Lower leg skin (tissue), 4 donors: ENCODE measurements at regions not wholly inside any gene's neighbourhood (a gene's known extent, or its start where the extent isn't known, plus 50 kb on each side); places are given as distances from the start of the nearest gene placed in this dataset.
A peak's percentile ranks its signal among the peaks of the same experiment; 100 is the strongest.

Experiments used
- DNase-seq, 2 donors: peaks; one replicate each; pipeline ENCODE4 v3.0.0-alpha.2; 2019; ENCODE audit warnings: low spot score in 2 of 2
- H3K4me3 ChIP-seq: fragments of 200-600 bp; sonication (generic); 2 replicates; pipeline ENCODE4 v1.5.1; 2017; ENCODE audit warnings: mild to moderate bottlenecking, low read depth; ENCODE audit not compliant: poor library complexity, severe bottlenecking
- CTCF ChIP-seq, 3 donors: fragments of 450-650 bp; IDR thresholded peaks; one replicate each; pipeline ENCODE4 v1.5.1; 2016; ENCODE audit warnings: antibody characterized with exemption in 3 of 3, mild to moderate bottlenecking in 3 of 3, moderate library complexity in 2 of 3
- POLR2A ChIP-seq, 2 donors: fragments of 450-650 bp; IDR thresholded peaks; one replicate each; pipeline ENCODE4 v1.6.1; 2016 to 2017; ENCODE audit warnings: antibody characterized with exemption in 2 of 2, mild to moderate bottlenecking in 1 of 2, moderate library complexity in 1 of 2
- WGBS, 2 donors: methylation state at CpG; one replicate each; pipeline ENCODE4 v1.1.5; 2018; 5-methylcytosine and 5-hydroxymethylcytosine counted together
- intact Hi-C: fragments of 100-400 bp; cut with DNase I; formaldehyde crosslinking; loops from one replicate; pipeline ENCODE4 v1.15.0; 2023; ENCODE audit warnings: low total_unique reads

- no peak for TF ChIP-seq CTCF (IDR thresholded peaks at IDR 0.05)
- TF ChIP-seq POLR2A (IDR thresholded peaks at IDR 0.05): no peak
- intact Hi-C loops: loop anchor here (10.0 kb wide), 1 partner anchor 246 kb away; no protein-coding TSS in a partner anchor
- WGBS, 2 donors: 55 to 72% methylated on average over 5 of the region's 5 CpGs
- H3K4me3 ChIP-seq: no peak overlapping the region
- peak in 1 of 2 donors; percentile 50 for DNase-seq
Measured at GRCh38 chr15:62848632-62849050, 193.9 kb upstream of the TPM1 start.

- WGBS, 2 donors: 81 to 86% methylated on average over 4 of the region's 4 CpGs
- DNase-seq: peak in 1 of 2 donors; percentile 21
- TF ChIP-seq CTCF (IDR thresholded peaks at IDR 0.05): no peak
- TF ChIP-seq POLR2A (IDR thresholded peaks at IDR 0.05): no peak
- intact Hi-C loops: loop anchor here (10.0 kb wide), 1 partner anchor 245 kb away; no protein-coding TSS in a partner anchor
- no peak overlapping the region for H3K4me3 ChIP-seq
Measured at GRCh38 chr15:62849316-62850106, 193.0 kb upstream of the TPM1 start.

- peak in 1 of 2 donors; percentile 57 for DNase-seq
- whole genome bisulfite sequencing, 2 donors: 86 to 91% methylated on average over 9 of the region's 9 CpGs
- TF ChIP-seq POLR2A (IDR thresholded peaks at IDR 0.05) (no peak), CTCF (IDR thresholded peaks at IDR 0.05) (no peak)
- intact Hi-C loops: no loop called here
- no peak overlapping the region for H3K4me3 ChIP-seq
Measured at GRCh38 chr15:62850318-62850717, 192.2 kb upstream of the TPM1 start.

- 82 to 83% methylated on average over 9 of the region's 9 CpGs for WGBS, 2 donors
- no peak for TF ChIP-seq POLR2A (IDR thresholded peaks at IDR 0.05)
- TF ChIP-seq CTCF (IDR thresholded peaks at IDR 0.05): no peak
- peak in 1 of 2 donors; percentile 52 for DNase-seq
- no peak overlapping the region for H3K4me3 ChIP-seq
- intact Hi-C loops: no loop called here
Measured at GRCh38 chr15:62850791-62851291, 191.7 kb upstream of the TPM1 start.

GRCh38 chr15:62853114-62853840 lies 189.3 kb upstream of the TPM1 start:
- intact Hi-C loops: no loop called here
- DNase-seq: peak; percentile 54 to 85
- 47 to 67% methylated on average over 5 of the region's 5 CpGs for WGBS, 2 donors
- H3K4me3 ChIP-seq: no peak overlapping the region
- TF ChIP-seq CTCF (IDR thresholded peaks at IDR 0.05) (no peak), POLR2A (IDR thresholded peaks at IDR 0.05) (no peak)
